ENCODE measurements at regions not wholly inside any gene's neighbourhood (a gene's known extent, or its start where the extent isn't known, plus 50 kb on each side); places are given as distances from the start of the nearest gene placed in this dataset.
"Not testable (repeated sequence)": the region's sequence is repeated elsewhere in the genome, so short reads cannot be mapped to it uniquely, and the experiment has no call there.

- no peak for DNase-seq
Observed at GRCh38 chr3:55147406-55147805, 219.5 kb upstream of the LRTM1 start.

- DNase-seq, result no peak
Observed at GRCh38 chr3:55146216-55146615, 218.4 kb upstream of the LRTM1 start.

- no peak for DNase-seq
Observed at GRCh38 chr3:55144015-55144673, 216.3 kb upstream of the LRTM1 start.

GRCh38 chr3:55143336-55143735, 215.5 kb upstream of the LRTM1 start:
- no peak for DNase-seq

GRCh38 chr3:55136291-55136690, 208.4 kb upstream of the LRTM1 start:
- DNase-seq, result not testable (repeated sequence)

GRCh38 chr3:55128225-55128823, 200.5 kb upstream of the LRTM1 start:
- DNase-seq, result no peak

GRCh38 chr3:55127565-55127964, 199.7 kb upstream of the LRTM1 start:
- DNase-seq, result no peak

- DNase-seq, result no peak
Observed at GRCh38 chr3:55124371-55124770, 196.5 kb upstream of the LRTM1 start.

Data from retina (tissue), 1 donor.